Lower leg skin (tissue), 3 donors: ENCODE measurements at regions not wholly inside any gene's neighbourhood (a gene's known extent, or its start where the extent isn't known, plus 50 kb on each side); places are given as distances from the start of the nearest gene placed in this dataset.

ENCODE experiments used
- POLR2A ChIP-seq, 2 donors: fragments of 450-650 bp; IDR thresholded peaks; one replicate each; pipeline ENCODE4 v1.6.1; 2016 to 2017; ENCODE audit warnings: antibody characterized with exemption in 2 of 2, mild to moderate bottlenecking in 1 of 2, moderate library complexity in 1 of 2
- TF ChIP-seq, protein P1 (sequence below), 3 donors: fragments of 450-650 bp; IDR thresholded peaks; one replicate each; pipeline ENCODE4 v1.5.1; 2016; ENCODE audit warnings: antibody characterized with exemption in 3 of 3, mild to moderate bottlenecking in 3 of 3, moderate library complexity in 2 of 3

DNA sequence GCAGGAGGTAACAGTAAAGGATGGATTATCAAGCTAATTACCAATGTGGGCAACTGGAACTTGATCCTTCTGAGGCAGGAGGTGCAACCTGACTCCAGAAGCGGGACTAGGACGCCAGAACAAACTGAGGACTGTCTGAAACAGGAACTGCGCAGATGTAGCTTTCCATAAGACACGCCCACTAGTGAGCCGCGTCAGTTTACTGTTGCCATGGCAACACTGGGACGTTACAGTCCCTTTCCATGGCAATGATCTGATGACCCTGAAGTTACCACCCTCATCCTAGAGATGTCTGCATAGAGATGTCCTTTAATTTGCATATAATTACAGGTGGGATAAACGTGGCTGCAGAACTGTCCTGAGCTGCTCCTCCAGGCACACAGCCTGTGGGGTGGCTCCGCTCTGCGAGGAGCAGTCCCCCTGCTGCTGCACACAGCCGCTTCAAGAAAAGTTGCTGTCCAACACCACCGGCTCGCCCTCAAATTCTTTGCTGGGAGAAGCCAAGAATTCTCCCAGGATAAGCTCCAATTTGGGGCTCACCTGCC lies 816.6 kb downstream of the UQCRFS1 start:
- TF ChIP-seq, protein P1, sequence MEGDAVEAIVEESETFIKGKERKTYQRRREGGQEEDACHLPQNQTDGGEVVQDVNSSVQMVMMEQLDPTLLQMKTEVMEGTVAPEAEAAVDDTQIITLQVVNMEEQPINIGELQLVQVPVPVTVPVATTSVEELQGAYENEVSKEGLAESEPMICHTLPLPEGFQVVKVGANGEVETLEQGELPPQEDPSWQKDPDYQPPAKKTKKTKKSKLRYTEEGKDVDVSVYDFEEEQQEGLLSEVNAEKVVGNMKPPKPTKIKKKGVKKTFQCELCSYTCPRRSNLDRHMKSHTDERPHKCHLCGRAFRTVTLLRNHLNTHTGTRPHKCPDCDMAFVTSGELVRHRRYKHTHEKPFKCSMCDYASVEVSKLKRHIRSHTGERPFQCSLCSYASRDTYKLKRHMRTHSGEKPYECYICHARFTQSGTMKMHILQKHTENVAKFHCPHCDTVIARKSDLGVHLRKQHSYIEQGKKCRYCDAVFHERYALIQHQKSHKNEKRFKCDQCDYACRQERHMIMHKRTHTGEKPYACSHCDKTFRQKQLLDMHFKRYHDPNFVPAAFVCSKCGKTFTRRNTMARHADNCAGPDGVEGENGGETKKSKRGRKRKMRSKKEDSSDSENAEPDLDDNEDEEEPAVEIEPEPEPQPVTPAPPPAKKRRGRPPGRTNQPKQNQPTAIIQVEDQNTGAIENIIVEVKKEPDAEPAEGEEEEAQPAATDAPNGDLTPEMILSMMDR (IDR thresholded peaks at IDR 0.05), result no peak
- no peak for TF ChIP-seq POLR2A (IDR thresholded peaks at IDR 0.05)
